GM21737 (cell line): ENCODE measurements at regions not wholly inside any gene's neighbourhood (a gene's known extent, or its start where the extent isn't known, plus 50 kb on each side); places are given as distances from the start of the nearest gene placed in this dataset.

Experiments used
- ATAC-seq: cut with Tn5 transposase; IDR thresholded peaks from one replicate; pipeline ENCODE4 v1.9.1; 2021; ENCODE audit warnings: mild to moderate bottlenecking, moderate library complexity; ENCODE audit not compliant: unreplicated experiment

- no peak for ATAC-seq
These were observed 132.2 kb upstream of the INHBA start for GRCh38 chr7:41834805-41835694.

GRCh38 chr7:41832941-41833340, 130.1 kb upstream of the INHBA start:
- no peak for ATAC-seq

DNA sequence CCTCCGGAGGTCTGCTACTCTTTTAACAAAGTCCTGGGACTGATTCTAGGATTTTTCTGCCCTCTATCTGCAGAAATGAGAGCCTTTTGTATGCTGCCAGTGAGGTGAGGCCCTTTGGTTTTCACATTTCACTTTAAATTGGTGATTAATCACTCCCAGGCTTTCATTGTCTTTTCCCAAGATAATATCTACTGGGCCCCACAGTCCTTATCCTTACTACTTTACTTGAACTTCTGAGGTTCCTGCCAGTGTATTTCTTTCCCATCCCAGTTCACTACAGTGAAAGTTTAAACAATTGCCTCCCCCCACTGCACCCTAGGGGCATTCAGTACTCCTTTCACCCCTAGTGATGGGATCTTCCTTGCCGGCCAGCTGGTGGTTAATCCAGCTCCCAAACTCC, 127.4 kb upstream of the INHBA start:
- ATAC-seq = no peak

GRCh38 chr7:41828911-41829310, 126.0 kb upstream of the INHBA start:
- ATAC-seq = no peak

DNA sequence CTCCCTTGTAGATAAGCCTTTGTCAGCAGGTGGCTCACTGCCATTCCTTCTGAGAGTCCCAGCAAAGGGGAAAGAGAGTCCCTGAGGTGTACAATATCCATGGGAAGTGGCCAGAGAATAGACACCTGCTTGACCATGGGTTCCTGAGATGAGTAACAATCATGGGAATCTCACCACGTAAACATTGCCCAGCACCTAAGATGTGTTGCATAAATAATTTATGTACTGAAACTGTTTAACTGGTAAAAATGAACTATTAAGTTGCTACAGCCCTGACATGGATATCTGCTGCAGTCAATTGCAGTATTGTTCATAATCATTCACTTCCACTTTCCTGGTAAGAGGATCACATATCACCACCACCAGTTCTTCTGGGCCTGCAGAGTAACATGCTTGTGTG, 123.8 kb upstream of the INHBA start:
- no peak for ATAC-seq

GRCh38 chr7:41825927-41826480, 123.1 kb upstream of the INHBA start:
- no peak for ATAC-seq

DNA sequence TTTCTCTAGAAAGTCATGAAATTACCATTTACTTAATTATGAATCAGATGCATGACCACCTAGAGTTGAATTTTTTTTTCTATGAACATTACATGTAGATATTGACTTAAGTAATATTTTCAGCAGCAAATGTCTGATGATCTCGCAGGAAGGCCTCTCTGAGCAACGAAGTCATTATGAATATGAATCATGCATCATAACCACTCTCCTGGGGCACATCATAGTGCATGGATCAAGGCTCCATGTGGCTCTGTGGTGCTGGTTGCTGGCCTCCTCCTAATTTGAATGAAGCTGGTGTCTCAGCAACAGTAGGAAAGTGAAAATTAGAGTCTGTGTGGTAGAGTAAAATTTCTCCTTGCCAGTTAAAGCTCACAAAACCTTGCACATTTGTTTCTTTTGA, 121.4 kb upstream of the INHBA start:
- no peak for ATAC-seq

DNA sequence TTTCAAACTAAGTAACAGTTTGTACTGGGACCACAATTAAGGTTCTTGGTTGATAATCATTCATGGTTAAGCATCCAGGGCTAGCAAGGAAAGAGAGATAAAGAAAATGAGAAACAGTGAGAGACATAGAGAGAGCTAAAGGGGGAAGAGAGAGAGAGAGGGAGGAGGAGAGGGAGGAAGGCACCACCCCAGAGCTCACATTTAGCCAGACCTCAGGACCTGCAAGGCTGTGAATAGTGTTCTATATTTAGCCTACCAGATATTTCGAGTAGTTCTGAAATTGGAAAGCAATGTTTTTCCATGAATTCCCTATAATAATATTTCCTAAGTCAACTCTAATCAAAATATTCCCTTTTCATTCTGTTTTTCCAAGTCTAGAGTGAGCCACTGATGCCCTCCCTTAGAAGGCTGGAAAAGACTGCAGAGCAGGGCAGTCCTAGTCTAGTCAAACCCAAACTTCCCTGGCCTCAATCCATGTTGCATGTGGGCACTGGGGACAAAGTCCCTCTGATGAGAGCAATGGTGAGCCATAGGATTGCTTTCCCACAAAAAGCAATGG, 119.4 kb upstream of the INHBA start:
- ATAC-seq = no peak

- no peak for ATAC-seq
These were observed 118.8 kb upstream of the INHBA start for GRCh38 chr7:41821521-41822213.

DNA sequence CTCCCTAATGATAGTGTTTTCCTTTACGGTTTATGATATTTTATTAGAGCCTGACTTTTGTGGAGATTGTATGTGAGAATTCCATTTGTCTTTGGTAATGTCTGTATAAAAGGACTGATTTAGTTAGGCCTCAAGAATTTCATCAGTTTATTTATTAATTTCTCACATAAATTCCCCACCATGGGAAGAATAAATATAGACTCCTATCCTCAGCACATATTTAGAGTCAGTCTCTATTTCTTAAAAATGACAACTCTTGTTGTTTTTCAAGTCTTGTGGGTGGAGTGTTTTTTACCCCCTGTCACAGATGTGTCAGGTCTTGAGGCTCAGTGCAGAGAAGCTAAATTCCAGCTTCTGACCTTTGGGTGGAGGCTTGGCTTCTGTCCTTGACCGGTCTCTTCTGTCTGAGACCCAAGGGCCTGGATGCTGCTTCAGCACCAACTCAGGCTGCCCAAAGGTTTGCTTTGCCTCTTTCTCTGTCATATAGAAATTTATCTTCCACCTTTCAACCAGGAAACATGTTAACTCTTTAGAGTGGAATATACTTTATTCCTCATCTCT, 117.3 kb upstream of the INHBA start:
- no peak for ATAC-seq

- ATAC-seq = no peak
These were observed 116.8 kb upstream of the INHBA start for GRCh38 chr7:41819645-41820044.

- no peak for ATAC-seq
These were observed 116.0 kb upstream of the INHBA start for GRCh38 chr7:41818765-41819398.

DNA sequence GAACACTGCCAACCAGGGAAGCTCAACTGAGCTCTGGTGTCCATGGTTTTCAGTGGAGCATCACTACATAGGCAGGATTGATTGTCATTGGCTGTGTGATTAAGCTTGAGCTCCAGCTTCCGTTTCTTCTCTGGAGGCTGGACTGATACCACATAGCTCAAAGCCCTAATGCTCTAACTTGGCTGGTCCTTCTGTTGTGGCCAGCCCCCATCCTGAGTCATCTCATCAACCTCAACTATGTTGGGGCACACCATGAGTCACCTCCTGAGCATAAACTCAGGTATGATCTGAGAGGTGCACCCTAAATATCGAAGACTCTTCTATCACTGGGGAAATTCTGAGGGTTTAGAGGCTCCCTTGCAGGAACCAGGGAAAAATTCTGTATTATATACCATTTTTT, 114.5 kb upstream of the INHBA start:
- ATAC-seq = no peak

GRCh38 chr7:41816111-41816510, 113.2 kb upstream of the INHBA start:
- peak; percentile 72 for ATAC-seq

GRCh38 chr7:41814888-41815287, 112.0 kb upstream of the INHBA start:
- ATAC-seq = no peak

GRCh38 chr7:41813286-41813685, 110.4 kb upstream of the INHBA start:
- no peak for ATAC-seq

- no peak for ATAC-seq
These were observed 109.1 kb upstream of the INHBA start for GRCh38 chr7:41811941-41812340.

- ATAC-seq = peak; percentile 93
These were observed 107.2 kb upstream of the INHBA start for GRCh38 chr7:41809940-41810576.

DNA sequence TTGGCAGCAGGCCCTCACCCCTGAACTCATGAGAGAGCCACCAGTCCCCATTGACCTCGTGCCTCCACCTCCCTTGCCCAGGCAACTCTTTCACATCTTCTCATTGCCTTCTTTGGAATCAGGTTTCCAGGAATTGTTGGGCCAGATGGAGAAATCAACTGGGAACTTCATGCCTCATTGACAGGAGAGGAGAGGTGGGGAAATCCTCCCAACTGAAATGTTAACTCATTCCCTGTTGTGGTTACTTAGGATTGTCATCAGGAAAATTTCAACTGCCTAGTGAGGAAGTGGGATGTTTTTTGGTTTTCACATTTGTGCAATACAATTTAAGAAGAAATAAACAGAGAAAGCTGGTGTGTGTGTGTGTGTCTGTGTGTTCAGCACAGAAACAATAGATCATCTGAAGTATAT, 106.6 kb upstream of the INHBA start:
- ATAC-seq = no peak

GRCh38 chr7:41809116-41809515, 106.2 kb upstream of the INHBA start:
- no peak for ATAC-seq
